Kidney (tissue), 13 donors: ENCODE measurements at regions not wholly inside any gene's neighbourhood (a gene's known extent, or its start where the extent isn't known, plus 50 kb on each side); places are given as distances from the start of the nearest gene placed in this dataset.

Experiments used
- DNase-seq, 5 donors: peaks; one replicate each; pipeline ENCODE4 v3.0.0-alpha.2; 2013 to 2020
- FAIRE-seq: peaks from 2 replicates; lab custom pipeline; 2012; peaks lifted over from hg19 to GRCh38; lab: Jason Lieb, UNC
- H3K27ac ChIP-seq, 2 donors: one replicate each; pipeline ENCODE4 v1.7.0; 2013; ENCODE audit warnings: low read depth in 2 of 2, low read length in 2 of 2, inconsistent platforms in 1 of 2
- H3K27me3 ChIP-seq: one replicate; pipeline ENCODE4 v1.7.1; 2013; ENCODE audit warnings: low read length, inconsistent platforms; ENCODE audit not compliant: control insufficient read depth, insufficient read depth
- H3K36me3 ChIP-seq, 3 donors: one replicate each; pipeline versions ENCODE4 v1.7.0 to v1.7.1; 2013; ENCODE audit warnings: low read length in 3 of 3, control low read depth in 1 of 3, inconsistent platforms in 1 of 3; ENCODE audit not compliant: insufficient read depth in 3 of 3, control insufficient read depth in 2 of 3
- H3K4me1 ChIP-seq, 3 donors: one replicate each; pipeline versions ENCODE4 v1.7.0 to v1.7.1; 2013; ENCODE audit warnings: low read length in 3 of 3, inconsistent platforms in 1 of 3, low read depth in 1 of 3; ENCODE audit not compliant: control insufficient read depth in 2 of 3, insufficient read depth in 2 of 3
- H3K4me3 ChIP-seq, 3 donors: one replicate each; pipeline versions ENCODE4 v1.7.0 to v1.8.1; 2013; ENCODE audit warnings: low read length in 3 of 3, control low read depth in 1 of 3, inconsistent platforms in 1 of 3
- H3K9ac ChIP-seq, 3 donors: one replicate each; pipeline versions ENCODE4 v1.7.0 to v1.7.1; 2013; ENCODE audit warnings: low read length in 3 of 3, control low read depth in 1 of 3, inconsistent platforms in 1 of 3
- H3K9me3 ChIP-seq, 3 donors: one replicate each; pipeline versions ENCODE4 v1.7.0 to v1.7.1; 2013; ENCODE audit warnings: low read length in 3 of 3, control low read depth in 1 of 3, inconsistent platforms in 1 of 3; ENCODE audit not compliant: control insufficient read depth in 2 of 3, insufficient read depth in 1 of 3
- CTCF ChIP-seq: IDR thresholded peaks from 3 replicates; pipeline ENCODE4 v1.5.1; 2012; ENCODE audit warnings: mild to moderate bottlenecking, moderate library complexity, borderline replicate concordance; ENCODE audit not compliant: insufficient read depth; ENCODE audit errors: extremely low read depth
- intact Hi-C: fragments of 100-400 bp; cut with DNase I; formaldehyde crosslinking; loops from one replicate; pipeline ENCODE4 v1.11.1; 2022
- donor health status: control.
- donor health status: control.
- donor health status: control.
- donor health status: control.
- donor health status: control.
- donor health status: DM: yes; HTN: yes; CAD: no.
- donor health status: Normal renal cell carcinoma (clear cell type).

GRCh38 chr3:59540696-59541095, 490.9 kb upstream of the CFAP20DC start:
- FAIRE-seq (no peak), DNase-seq (no peak)
- Histone ChIP-seq H3K36me3 (no peaks in the 10 kb centered on the region), H3K4me1 (no peaks in the 10 kb centered on the region), H3K4me3 (no peak overlapping the region), H3K27me3 (no peaks in the 10 kb centered on the region), H3K9me3 (no peaks in the 10 kb centered on the region), H3K27ac (no peak overlapping the region), H3K9ac (no peak overlapping the region)
- intact Hi-C loops, result no loop called here
- TF ChIP-seq CTCF, result no peak

DNA sequence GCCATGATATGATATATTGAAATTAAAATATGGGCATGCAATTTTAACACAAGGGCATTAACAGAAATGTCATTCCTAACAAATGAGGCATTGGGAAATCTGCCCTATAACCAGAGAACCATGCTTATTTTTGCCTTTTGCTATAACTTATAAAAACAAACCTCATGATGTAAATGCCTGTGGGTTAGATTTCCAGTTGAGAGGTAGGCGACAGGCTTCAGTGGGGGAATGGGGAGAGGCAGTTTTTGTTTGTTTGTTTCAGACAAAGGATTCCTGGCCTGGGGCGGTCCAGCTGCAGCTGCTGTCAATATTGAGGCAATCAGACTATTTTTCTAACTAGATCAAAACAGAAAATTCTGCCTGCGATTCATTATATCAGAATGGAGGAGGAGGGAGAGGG, 490.4 kb upstream of the CFAP20DC start:
- H3K27me3 ChIP-seq, result no peaks in the 10 kb centered on the region
- no peak overlapping the region for H3K27ac ChIP-seq
- no peak overlapping the region for H3K9ac ChIP-seq
- H3K4me1 ChIP-seq, result no peaks in the 10 kb centered on the region
- no peak for TF ChIP-seq CTCF
- intact Hi-C loops, result no loop called here
- DNase-seq, result no peak
- H3K36me3 ChIP-seq, result no peaks in the 10 kb centered on the region
- H3K9me3 ChIP-seq, result no peaks in the 10 kb centered on the region
- no peak overlapping the region for H3K4me3 ChIP-seq
- FAIRE-seq, result no peak

DNA sequence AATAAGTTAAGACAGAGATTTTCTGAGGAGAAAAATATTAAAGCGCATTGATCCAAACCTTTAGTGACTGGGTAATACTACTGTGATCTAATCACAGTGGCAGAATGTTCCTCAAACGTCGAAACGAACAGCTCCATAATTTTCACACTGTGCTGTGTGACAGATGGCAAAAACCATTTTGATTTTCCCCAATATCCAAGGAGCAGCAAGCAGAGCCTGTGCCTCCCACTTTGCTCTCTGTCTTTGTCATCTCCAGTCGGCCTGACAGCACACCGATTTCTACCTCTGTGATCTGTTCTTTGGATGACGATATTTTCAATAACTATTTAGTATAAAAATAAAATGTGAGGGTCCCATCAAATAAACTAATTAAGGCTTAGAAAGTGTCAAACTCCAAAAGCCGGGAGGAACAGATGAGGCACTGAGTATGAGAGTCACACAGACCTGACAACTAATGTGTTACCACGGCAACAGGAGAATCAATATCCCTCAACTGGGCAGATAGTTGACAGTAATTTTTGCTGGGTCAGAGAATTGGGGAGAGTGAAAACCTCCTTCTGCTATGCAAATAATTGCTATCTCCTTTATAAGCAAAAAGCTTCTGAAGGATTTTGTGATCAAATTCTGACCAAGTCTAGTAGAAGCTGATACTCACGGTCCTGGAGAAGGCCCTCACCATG, 489.1 kb upstream of the CFAP20DC start:
- Histone ChIP-seq H3K36me3 (no peaks in the 10 kb centered on the region), H3K27me3 (no peaks in the 10 kb centered on the region), H3K4me3 (no peak overlapping the region), H3K9me3 (no peaks in the 10 kb centered on the region), H3K9ac (no peak overlapping the region), H3K4me1 (no peaks in the 10 kb centered on the region), H3K27ac (no peak overlapping the region)
- TF ChIP-seq CTCF, result no peak
- FAIRE-seq (no peak), DNase-seq (no peak)
- intact Hi-C loops, result no loop called here

DNA sequence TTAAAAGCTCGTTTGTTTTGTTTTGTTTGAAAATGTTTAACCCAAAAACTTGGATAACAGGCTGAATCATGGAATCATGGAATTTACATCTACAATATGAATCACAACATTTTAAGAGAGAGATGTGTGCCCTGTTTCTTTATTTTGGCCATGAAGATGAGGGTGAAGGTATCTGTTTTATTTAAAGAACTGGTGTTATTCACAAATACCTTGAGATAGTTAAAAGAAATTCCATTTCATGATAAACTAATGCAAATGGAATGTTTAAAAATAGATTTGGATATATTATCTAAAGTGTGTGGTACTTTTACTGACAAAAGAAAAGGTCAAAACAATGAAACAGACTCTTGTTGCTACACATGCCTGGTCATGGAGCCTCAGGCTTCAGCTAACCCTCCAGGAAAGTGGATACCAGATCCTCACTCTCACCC, 486.0 kb upstream of the CFAP20DC start:
- FAIRE-seq, result no peak
- intact Hi-C loops, result no loop called here
- Histone ChIP-seq H3K4me3 (no peak overlapping the region), H3K9ac (no peak overlapping the region), H3K36me3 (no peaks in the 10 kb centered on the region), H3K27me3 (no peaks in the 10 kb centered on the region), H3K4me1 (no peaks in the 10 kb centered on the region), H3K27ac (no peak overlapping the region), H3K9me3 (no peaks in the 10 kb centered on the region)
- no peak for DNase-seq
- TF ChIP-seq CTCF, result no peak
